Activated naive CD4-positive, alpha-beta T cell treated with anti-CD3 and anti-CD28 coated beads for 36 hours (primary cell): ENCODE measurements at regions not wholly inside any gene's neighbourhood (a gene's known extent, or its start where the extent isn't known, plus 50 kb on each side); places are given as distances from the start of the nearest gene placed in this dataset.

Experiments
- CTCF ChIA-PET: fragments of 350-600 bp; sonication (Branson Sonifier 250); formaldehyde crosslinking; loops from one replicate; lab custom pipeline; 2021; ENCODE audit warnings: antibody characterized with exemption; lab: Charles Lee
- DNase-seq: peaks from one replicate; pipeline ENCODE4 v3.0.0-alpha.2; 2020
- H3K27ac Mint-ChIP-seq: one replicate; pipeline ENCODE4 v1.8.0; 2021; ENCODE audit warnings: mild to moderate bottlenecking, mixed read lengths
- H3K27me3 Mint-ChIP-seq: one replicate; pipeline ENCODE4 v1.8.0; 2021; ENCODE audit warnings: low read depth, mixed read lengths
- H3K36me3 Mint-ChIP-seq: one replicate; pipeline ENCODE4 v1.8.0; 2021; ENCODE audit warnings: low read depth, mixed read lengths
- H3K4me1 Mint-ChIP-seq: one replicate; pipeline ENCODE4 v1.8.0; 2021; ENCODE audit warnings: low read depth, mixed read lengths
- H3K4me3 Mint-ChIP-seq: one replicate; pipeline ENCODE4 v1.8.0; 2021; ENCODE audit warnings: mild to moderate bottlenecking, moderate library complexity, mixed read lengths
- H3K9me3 Mint-ChIP-seq: one replicate; pipeline ENCODE4 v1.8.0; 2021; ENCODE audit warnings: mixed read lengths
- intact Hi-C: fragments of 100-400 bp; cut with micrococcal nuclease; formaldehyde crosslinking; loops from one replicate; pipeline ENCODE4 v1.15.1; 2023

DNA sequence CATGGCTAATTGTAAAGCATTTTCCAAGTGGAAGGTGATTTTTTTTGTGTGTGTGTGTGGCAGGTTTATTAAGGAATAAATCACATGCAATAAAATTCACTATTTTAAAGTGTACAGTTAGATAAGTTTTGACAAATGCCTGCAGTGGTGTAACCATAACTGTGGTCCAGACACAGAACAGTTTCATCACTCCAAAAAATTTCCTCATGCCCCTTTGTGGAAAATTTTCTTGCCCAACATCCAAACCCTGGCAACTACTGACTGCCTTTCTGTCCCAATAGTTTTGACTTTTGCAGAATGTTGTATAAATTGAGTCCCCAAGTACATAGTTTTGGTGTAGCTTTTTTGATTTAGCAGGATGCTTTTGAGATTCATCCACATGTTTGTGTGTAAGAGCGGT lies 135.1 kb upstream of the KLHL25 start:
- Mint-ChIP-seq H3K4me1 (peaks cover 26% of the 10 kb centered on the region), H3K9me3 (no peaks in the 10 kb centered on the region), H3K36me3 (no peaks in the 10 kb centered on the region), H3K4me3 (no peak overlapping the region), H3K27ac (no peak overlapping the region), H3K27me3 (peaks cover 2% of the 10 kb centered on the region)
- CTCF ChIA-PET, result no interaction called here
- intact Hi-C loops, result no loop called here
- no peak for DNase-seq

- Mint-ChIP-seq H3K27ac (no peak overlapping the region), H3K27me3 (peaks cover 2% of the 10 kb centered on the region), H3K4me1 (peaks cover 20% of the 10 kb centered on the region), H3K4me3 (no peak overlapping the region), H3K9me3 (no peaks in the 10 kb centered on the region), H3K36me3 (no peaks in the 10 kb centered on the region)
- CTCF ChIA-PET, result no interaction called here
- DNase-seq, result no peak
- intact Hi-C loops, result no loop called here
These were observed 137.7 kb upstream of the KLHL25 start for GRCh38 chr15:85932391-85932790.

GRCh38 chr15:85934691-85935090 lies 140.0 kb upstream of the KLHL25 start:
- DNase-seq, result no peak
- no peak overlapping the region for H3K4me3 Mint-ChIP-seq

GRCh38 chr15:85935182-85935581 lies 140.5 kb upstream of the KLHL25 start:
- DNase-seq, result no peak
- H3K9me3 Mint-ChIP-seq, result no peaks in the 10 kb centered on the region
- H3K4me1 Mint-ChIP-seq, result peaks cover 5% of the 10 kb centered on the region
- H3K4me3 Mint-ChIP-seq, result no peak overlapping the region
- H3K27ac Mint-ChIP-seq, result no peak overlapping the region
- no peaks in the 10 kb centered on the region for H3K36me3 Mint-ChIP-seq
- CTCF ChIA-PET, result no interaction called here
- intact Hi-C loops, result no loop called here
- H3K27me3 Mint-ChIP-seq, result peaks cover 2% of the 10 kb centered on the region

More at GRCh38 chr15:85934691-85935090, 140.0 kb upstream of the KLHL25 start:
- Mint-ChIP-seq H3K9me3 (no peaks in the 10 kb centered on the region), H3K27ac (no peak overlapping the region), H3K27me3 (peaks cover 2% of the 10 kb centered on the region), H3K36me3 (no peaks in the 10 kb centered on the region), H3K4me1 (peaks cover 5% of the 10 kb centered on the region)
- intact Hi-C loops, result no loop called here
- CTCF ChIA-PET, result no interaction called here

- no peak overlapping the region for H3K27ac Mint-ChIP-seq
- no peak for DNase-seq
- no peak overlapping the region for H3K4me3 Mint-ChIP-seq
- CTCF ChIA-PET, result no interaction called here
- intact Hi-C loops, result no loop called here
- no peaks in the 10 kb centered on the region for H3K36me3 Mint-ChIP-seq
- no peaks in the 10 kb centered on the region for H3K4me1 Mint-ChIP-seq
- peaks cover 2% of the 10 kb centered on the region for H3K27me3 Mint-ChIP-seq
- no peaks in the 10 kb centered on the region for H3K9me3 Mint-ChIP-seq
These were observed 142.0 kb upstream of the AGBL1 start for GRCh38 chr15:85937661-85938060.

GRCh38 chr15:85941186-85941855 lies 138.3 kb upstream of the AGBL1 start:
- Mint-ChIP-seq H3K27me3 (no peaks in the 10 kb centered on the region), H3K4me1 (no peaks in the 10 kb centered on the region), H3K9me3 (no peaks in the 10 kb centered on the region), H3K27ac (no peak overlapping the region), H3K36me3 (no peaks in the 10 kb centered on the region), H3K4me3 (no peak overlapping the region)
- intact Hi-C loops, result no loop called here
- CTCF ChIA-PET, result no interaction called here
- no peak for DNase-seq

DNA sequence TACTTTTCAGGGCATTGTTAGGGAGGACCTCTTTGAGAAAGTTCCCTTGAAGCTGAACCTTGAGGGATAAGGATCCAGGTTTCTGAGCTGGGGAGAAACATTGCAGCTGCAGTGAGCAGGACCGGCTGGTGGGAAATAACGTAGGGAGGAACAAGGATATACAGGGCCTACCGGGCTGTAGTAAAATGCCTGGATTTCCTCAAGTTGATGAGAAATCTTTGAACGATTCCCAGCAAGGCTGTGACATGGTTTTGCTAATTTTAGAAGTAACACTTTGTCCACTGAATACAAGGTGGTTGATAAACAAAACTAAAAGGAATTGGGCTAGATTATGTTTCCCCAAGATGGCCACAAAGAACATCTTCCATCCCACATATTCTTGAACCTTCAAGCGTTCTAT lies 137.0 kb upstream of the AGBL1 start:
- no peak overlapping the region for H3K27ac Mint-ChIP-seq
- CTCF ChIA-PET, result no interaction called here
- no peaks in the 10 kb centered on the region for H3K4me1 Mint-ChIP-seq
- no peak for DNase-seq
- H3K4me3 Mint-ChIP-seq, result no peak overlapping the region
- H3K36me3 Mint-ChIP-seq, result no peaks in the 10 kb centered on the region
- H3K27me3 Mint-ChIP-seq, result no peaks in the 10 kb centered on the region
- intact Hi-C loops, result no loop called here
- no peaks in the 10 kb centered on the region for H3K9me3 Mint-ChIP-seq

- no peak overlapping the region for H3K27ac Mint-ChIP-seq
- no peaks in the 10 kb centered on the region for H3K27me3 Mint-ChIP-seq
- no peaks in the 10 kb centered on the region for H3K4me1 Mint-ChIP-seq
These were observed 136.5 kb upstream of the AGBL1 start for GRCh38 chr15:85943151-85943550.

DNA sequence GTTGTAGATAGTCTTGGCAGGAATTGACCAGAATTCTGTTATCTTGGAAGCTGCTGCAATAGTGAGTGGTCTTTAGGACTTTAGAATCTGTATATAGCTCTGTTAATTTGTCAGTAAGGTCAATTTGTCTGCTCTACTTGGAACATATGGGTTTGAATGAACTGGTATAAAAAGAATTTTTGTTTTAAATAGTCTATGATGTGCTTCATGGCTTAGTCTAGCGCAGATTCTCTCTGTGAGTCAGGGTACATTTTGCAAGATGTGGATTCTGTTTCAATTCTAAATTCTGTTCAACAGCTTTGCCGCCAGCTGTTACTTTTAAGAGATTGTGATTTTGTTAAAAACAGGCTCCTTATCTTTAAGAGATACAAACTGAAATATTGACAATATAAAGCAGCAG lies 135.9 kb upstream of the AGBL1 start:
- Mint-ChIP-seq H3K9me3 (no peaks in the 10 kb centered on the region), H3K27ac (no peak overlapping the region), H3K4me3 (no peak overlapping the region), H3K4me1 (no peaks in the 10 kb centered on the region), H3K36me3 (no peaks in the 10 kb centered on the region), H3K27me3 (no peaks in the 10 kb centered on the region)
- intact Hi-C loops, result no loop called here
- DNase-seq, result no peak
- CTCF ChIA-PET, result no interaction called here

More at GRCh38 chr15:85943151-85943550, 136.5 kb upstream of the AGBL1 start:
- Mint-ChIP-seq H3K4me3 (no peak overlapping the region), H3K36me3 (no peaks in the 10 kb centered on the region), H3K9me3 (no peaks in the 10 kb centered on the region)
- CTCF ChIA-PET, result no interaction called here
- intact Hi-C loops, result no loop called here
- no peak for DNase-seq

GRCh38 chr15:85947021-85947420 lies 132.7 kb upstream of the AGBL1 start:
- no peaks in the 10 kb centered on the region for H3K9me3 Mint-ChIP-seq
- CTCF ChIA-PET, result no interaction called here
- no peaks in the 10 kb centered on the region for H3K36me3 Mint-ChIP-seq
- no peak overlapping the region for H3K27ac Mint-ChIP-seq
- no peak for DNase-seq
- H3K27me3 Mint-ChIP-seq, result no peaks in the 10 kb centered on the region
- H3K4me1 Mint-ChIP-seq, result no peaks in the 10 kb centered on the region
- H3K4me3 Mint-ChIP-seq, result no peak overlapping the region
- intact Hi-C loops, result no loop called here

GRCh38 chr15:85947936-85948335 lies 131.7 kb upstream of the AGBL1 start:
- no peaks in the 10 kb centered on the region for H3K4me1 Mint-ChIP-seq
- H3K27me3 Mint-ChIP-seq, result no peaks in the 10 kb centered on the region
- H3K9me3 Mint-ChIP-seq, result no peaks in the 10 kb centered on the region
- H3K36me3 Mint-ChIP-seq, result no peaks in the 10 kb centered on the region
- no peak overlapping the region for H3K27ac Mint-ChIP-seq
- intact Hi-C loops, result no loop called here
- H3K4me3 Mint-ChIP-seq, result no peak overlapping the region
- no peak for DNase-seq
- CTCF ChIA-PET, result no interaction called here

DNA sequence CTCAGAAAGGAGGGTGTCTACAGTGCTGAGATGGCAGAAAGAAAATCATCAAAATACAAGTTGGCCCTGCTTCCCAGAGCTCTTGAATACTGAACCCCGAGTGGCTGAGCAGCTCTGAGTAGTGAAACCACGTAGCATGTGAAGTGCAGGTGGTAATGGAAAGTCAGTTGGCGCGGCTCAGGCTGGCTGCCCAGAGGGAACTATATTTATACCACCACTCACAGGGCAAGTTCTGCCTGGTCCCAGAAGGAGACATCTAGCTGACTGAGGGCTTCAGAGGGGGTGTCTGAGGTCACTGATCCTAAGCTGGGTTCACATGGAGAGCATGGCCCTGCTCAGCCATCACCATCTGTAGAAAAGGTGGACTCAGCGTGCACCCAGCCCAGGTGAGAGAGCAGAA lies 129.6 kb upstream of the AGBL1 start:
- no peaks in the 10 kb centered on the region for H3K36me3 Mint-ChIP-seq

DNA sequence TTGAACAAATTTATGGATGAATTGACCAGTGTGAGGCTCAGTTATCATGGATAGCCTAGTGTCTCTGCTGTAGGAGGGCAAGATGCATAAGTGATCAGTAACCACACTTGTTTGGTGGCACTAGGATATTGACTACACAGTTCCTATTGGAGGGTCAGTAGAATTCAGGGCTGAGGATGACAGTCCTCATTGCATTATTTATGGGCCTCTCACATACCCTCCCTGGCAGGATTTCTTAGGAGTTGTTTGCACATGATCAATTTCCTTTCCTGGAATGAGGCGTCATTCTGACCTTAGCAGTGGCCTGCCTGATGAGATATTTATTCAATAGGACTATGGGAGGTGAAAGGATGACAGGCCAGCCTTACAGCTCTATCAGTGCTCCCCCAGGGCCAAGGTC lies 125.1 kb upstream of the AGBL1 start:
- Mint-ChIP-seq H3K36me3 (no peaks in the 10 kb centered on the region), H3K9me3 (peaks cover 2% of the 10 kb centered on the region), H3K4me3 (no peak overlapping the region), H3K27ac (no peak overlapping the region), H3K4me1 (peaks cover 14% of the 10 kb centered on the region), H3K27me3 (peaks cover 2% of the 10 kb centered on the region)
- no peak for DNase-seq
- CTCF ChIA-PET, result no interaction called here
- intact Hi-C loops, result no loop called here

More for the DNA sequence above, 129.6 kb upstream of the AGBL1 start:
- Mint-ChIP-seq H3K4me1 (peaks cover under 1% of the 10 kb centered on the region), H3K9me3 (no peaks in the 10 kb centered on the region), H3K27ac (no peak overlapping the region), H3K4me3 (no peak overlapping the region), H3K27me3 (peaks cover 2% of the 10 kb centered on the region)
- DNase-seq, result no peak
- CTCF ChIA-PET, result no interaction called here
- intact Hi-C loops, result no loop called here
